H9 (cell line): ENCODE measurements at regions not wholly inside any gene's neighbourhood (a gene's known extent, or its start where the extent isn't known, plus 50 kb on each side); places are given as distances from the start of the nearest gene placed in this dataset.

Experiments
- DNase-seq: peaks from one replicate; pipeline ENCODE4 v3.0.0-alpha.2; 2017
- H2AFZ ChIP-seq: one replicate; pipeline ENCODE4 v1.6.1; 2013; ENCODE audit warnings: mild to moderate bottlenecking, low read length, control low read depth, moderate library complexity
- H2AK5ac ChIP-seq: 2 replicates; pipeline ENCODE4 v1.6.1; 2013; ENCODE audit warnings: low read length, control low read depth, mixed read lengths; ENCODE audit not compliant: insufficient read length
- H2BK120ac ChIP-seq: one replicate; pipeline ENCODE4 v1.6.1; 2013; ENCODE audit warnings: low read depth, mild to moderate bottlenecking, low read length, control low read depth, inconsistent platforms; ENCODE audit not compliant: poor library complexity, severe bottlenecking
- H2BK12ac ChIP-seq: 2 replicates; pipeline ENCODE4 v1.6.1; 2013; ENCODE audit warnings: low read length, control low read depth, mixed read lengths, low read depth; ENCODE audit not compliant: insufficient read length
- H2BK15ac ChIP-seq: 2 replicates; pipeline ENCODE4 v1.6.1; 2013; ENCODE audit warnings: low read depth, low read length, control low read depth
- H2BK20ac ChIP-seq: one replicate; pipeline ENCODE4 v1.6.1; 2013; ENCODE audit warnings: low read depth, mild to moderate bottlenecking, low read length, control low read depth, inconsistent platforms; ENCODE audit not compliant: poor library complexity, severe bottlenecking
- H2BK5ac ChIP-seq: 2 replicates; pipeline ENCODE4 v1.6.1; 2013; ENCODE audit warnings: low read length, control low read depth, mixed read lengths; ENCODE audit not compliant: insufficient read length
- H3K14ac ChIP-seq: 2 replicates; pipeline ENCODE4 v1.6.1; 2013; ENCODE audit warnings: low read length, control low read depth; ENCODE audit not compliant: insufficient read depth
- H3K18ac ChIP-seq: 2 replicates; pipeline ENCODE4 v1.6.1; 2013; ENCODE audit warnings: low read depth, mild to moderate bottlenecking, mixed read lengths, low read length, control low read depth; ENCODE audit not compliant: insufficient read length
- H3K23ac ChIP-seq: 2 replicates; pipeline ENCODE4 v1.6.1; 2013; ENCODE audit warnings: low read length, control low read depth, mixed read lengths, low read depth; ENCODE audit not compliant: insufficient read length
- H3K23me2 ChIP-seq: 2 replicates; pipeline ENCODE4 v1.6.1; 2013; ENCODE audit warnings: low read depth, mild to moderate bottlenecking, mixed read lengths, low read length, control low read depth; ENCODE audit not compliant: insufficient read length, poor library complexity, severe bottlenecking
- H3K27ac ChIP-seq: 2 replicates; pipeline ENCODE4 v1.5.1; 2013; ENCODE audit warnings: low read length, control low read depth, mixed read lengths, low read depth; ENCODE audit not compliant: insufficient read length
- H3K27me3 ChIP-seq: 2 replicates; pipeline ENCODE4 v1.6.1; 2013; ENCODE audit warnings: low read length, control low read depth, inconsistent platforms; ENCODE audit not compliant: insufficient read depth
- H3K4ac ChIP-seq: 2 replicates; pipeline ENCODE4 v1.6.1; 2013; ENCODE audit warnings: low read depth, mild to moderate bottlenecking, control low read depth, inconsistent platforms, low read length, moderate library complexity
- H3K4me1 ChIP-seq: 2 replicates; pipeline ENCODE4 v1.6.1; 2013; ENCODE audit warnings: low read length, control low read depth, inconsistent platforms; ENCODE audit not compliant: insufficient read depth
- H3K4me2 ChIP-seq: 2 replicates; pipeline ENCODE4 v1.6.1; 2013; ENCODE audit warnings: low read length, control low read depth, mixed read lengths; ENCODE audit not compliant: insufficient read length, insufficient read depth
- H3K56ac ChIP-seq: 2 replicates; pipeline ENCODE4 v1.6.1; 2013; ENCODE audit warnings: low read depth, mild to moderate bottlenecking, mixed read lengths, low read length, control low read depth; ENCODE audit not compliant: insufficient read length
- H3K79me1 ChIP-seq: 2 replicates; pipeline ENCODE4 v1.6.1; 2013; ENCODE audit warnings: low read depth, mild to moderate bottlenecking, moderate library complexity, low read length, control low read depth, inconsistent platforms; ENCODE audit not compliant: insufficient read depth, poor library complexity, severe bottlenecking
- H3K79me2 ChIP-seq: 2 replicates; pipeline ENCODE4 v1.6.1; 2013; ENCODE audit warnings: low read length, control low read depth, inconsistent platforms; ENCODE audit not compliant: insufficient read depth
- H3K9ac ChIP-seq: 2 replicates; pipeline ENCODE4 v1.6.1; 2013; ENCODE audit warnings: low read length, control low read depth, mixed read lengths; ENCODE audit not compliant: insufficient read length; ENCODE audit errors: extremely low read depth
- H3K9me3 ChIP-seq: one replicate; pipeline ENCODE4 v1.6.1; 2013; ENCODE audit warnings: low read depth, low read length, inconsistent platforms; ENCODE audit not compliant: control insufficient read depth
- H3T11ph ChIP-seq: one replicate; pipeline ENCODE4 v1.6.1; 2013; ENCODE audit warnings: mild to moderate bottlenecking, low read length, control low read depth, inconsistent platforms
- H4K20me1 ChIP-seq: one replicate; pipeline ENCODE4 v1.6.1; 2013; ENCODE audit not compliant: control insufficient read depth, insufficient read length, insufficient read depth
- H4K5ac ChIP-seq: 2 replicates; pipeline ENCODE4 v1.6.1; 2013; ENCODE audit warnings: low read depth, mild to moderate bottlenecking, mixed read lengths, low read length, control low read depth; ENCODE audit not compliant: insufficient read length
- H4K8ac ChIP-seq: replicated peaks from 2 replicates; pipeline ENCODE4 v1.6.1; 2013; ENCODE audit warnings: low read length, control low read depth, mixed read lengths, low read depth; ENCODE audit not compliant: insufficient read length
- H4K91ac ChIP-seq: 2 replicates; pipeline ENCODE4 v1.6.1; 2013; ENCODE audit warnings: low read depth, mild to moderate bottlenecking, moderate library complexity, mixed read lengths, low read length, control low read depth; ENCODE audit not compliant: insufficient read length
- H3K27ac Mint-ChIP-seq, 3 experiments: 2 replicates in 2 of 3; 3 replicates in 1 of 3; pipeline ENCODE4 v1.8.0; 2020 to 2021; ENCODE audit warnings: mixed read lengths in 3 of 3, mild to moderate bottlenecking in 1 of 3, moderate library complexity in 1 of 3
- H3K27me3 Mint-ChIP-seq: 2 replicates; pipeline ENCODE4 v1.8.0; 2021; ENCODE audit warnings: low read depth, mild to moderate bottlenecking, moderate library complexity, mixed read lengths
- H3K36me3 Mint-ChIP-seq, 3 experiments: 2 replicates in 2 of 3; 3 replicates in 1 of 3; pipeline ENCODE4 v1.8.0; 2020 to 2021; ENCODE audit warnings: low read depth in 3 of 3, mixed read lengths in 3 of 3; ENCODE audit not compliant: insufficient read depth in 1 of 3
- H3K4me1 Mint-ChIP-seq, 2 experiments: 2 replicates each; pipeline ENCODE4 v1.8.0; 2020; ENCODE audit warnings: mixed read lengths in 2 of 2
- H3K4me3 Mint-ChIP-seq, 2 experiments: 2 replicates in 1 of 2; 3 replicates in 1 of 2; pipeline ENCODE4 v1.8.0; 2020 to 2021; ENCODE audit warnings: mild to moderate bottlenecking in 2 of 2, mixed read lengths in 2 of 2, moderate library complexity in 1 of 2
- H3K9me3 Mint-ChIP-seq, 2 experiments: 2 replicates in 1 of 2; 3 replicates in 1 of 2; pipeline ENCODE4 v1.8.0; 2020; ENCODE audit warnings: mild to moderate bottlenecking in 2 of 2, mixed read lengths in 2 of 2, moderate library complexity in 1 of 2
- CTCF ChIP-seq: fragments of 200-600 bp; sonication (generic); conservative IDR thresholded peaks from 3 replicates; pipeline ENCODE4 v1.8.0; 2021; ENCODE audit warnings: antibody characterized with exemption, mild to moderate bottlenecking
- WGBS: extraction: QIAGEN DNeasy Blood & Tissue Kit; methylation state at CpG from one replicate; pipeline ENCODE4 v1.1.7; 2013; ENCODE audit warnings: missing lambda C conversion rate, low lambda C conversion rate, mixed read lengths; ENCODE audit not compliant: insufficient read length; ENCODE audit errors: extremely low coverage; 5-methylcytosine and 5-hydroxymethylcytosine counted together

DNA sequence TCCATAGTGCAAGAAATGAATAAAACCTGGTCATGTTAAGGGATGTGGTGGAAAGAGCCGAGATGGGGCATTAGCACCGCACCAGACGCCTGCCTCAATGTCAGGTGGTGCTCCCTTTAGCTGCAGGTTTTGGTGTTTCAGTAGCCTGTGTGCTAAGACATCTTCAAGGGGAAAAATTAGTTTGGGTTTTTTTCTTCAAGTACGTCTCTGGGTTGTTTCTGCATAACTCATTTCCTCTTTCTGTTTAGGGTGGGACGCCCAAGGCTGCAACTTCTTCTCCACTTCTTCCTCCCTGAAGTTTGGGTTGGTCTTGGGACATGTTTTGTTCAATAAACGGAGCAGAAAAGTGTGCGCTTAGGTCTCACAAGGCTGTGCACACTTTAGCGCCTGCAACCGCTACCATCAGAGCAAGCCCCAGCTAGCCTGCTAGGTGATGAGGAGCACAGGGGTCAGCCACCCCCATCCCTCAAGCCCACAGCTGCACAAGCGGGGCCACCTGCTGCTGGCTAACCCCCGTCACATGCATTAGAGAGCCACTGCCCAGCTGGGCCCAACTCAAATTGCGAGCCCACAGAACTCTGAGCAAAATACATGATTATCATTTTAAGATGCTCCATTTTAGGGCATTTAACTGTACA is 1495.7 kb downstream of the TBC1D22A start:
- Mint-ChIP-seq H3K4me1 (peaks cover 14 to 31% of the 10 kb centered on the region in 2 experiments), H3K4me3 (no peak overlapping the region), H3K27ac (no peak overlapping the region), H3K9me3 (peaks cover 0 to 8% of the 10 kb centered on the region in 2 experiments; a peak in 1 of 5 replicates), H3K36me3 (peaks cover 0 to 1% (median 0%) of the 10 kb centered on the region in 3 experiments; a peak in 1 of 7 replicates), H3K27me3 (peaks cover 12% of the 10 kb centered on the region)
- Histone ChIP-seq H2AFZ (no peak overlapping the region), H3K4me2 (no peak overlapping the region), H3K79me1 (no peaks in the 10 kb centered on the region), H3K4me1 (no peaks in the 10 kb centered on the region; the same call in 1 of the 2 replicates), H2BK20ac (no peak overlapping the region), H3K9ac (no peak overlapping the region), H3K23me2 (no peaks in the 10 kb centered on the region), H3K9me3 (no peaks in the 10 kb centered on the region), H3K4ac (no peak overlapping the region), H4K8ac (no peak overlapping the region), H2BK12ac (no peak overlapping the region), H2BK15ac (no peak overlapping the region), H3K18ac (no peak overlapping the region), H3K23ac (no peak overlapping the region), H4K5ac (no peak overlapping the region), H2AK5ac (no peak overlapping the region), H3K27me3 (no peaks in the 10 kb centered on the region), H2BK5ac (no peak overlapping the region), H3K14ac (no peak overlapping the region), H4K91ac (no peak overlapping the region), H4K20me1 (no peaks in the 10 kb centered on the region), H3K56ac (no peak overlapping the region), H3T11ph (no peak overlapping the region), H3K79me2 (no peaks in the 10 kb centered on the region), H2BK120ac (no peak overlapping the region), H3K27ac (no peak overlapping the region)
- no peak for TF ChIP-seq CTCF
- no peak for DNase-seq
- no CpG with 5 or more reads among the region's 12 CpGs for WGBS
